AG09309 (cell line): ENCODE measurements at regions not wholly inside any gene's neighbourhood (a gene's known extent, or its start where the extent isn't known, plus 50 kb on each side); places are given as distances from the start of the nearest gene placed in this dataset.

Source experiments
- DNase-seq: peaks from one replicate; pipeline ENCODE4 v3.0.0-alpha.2; 2010; ENCODE audit warnings: low read depth
- H3K4me3 ChIP-seq: 2 replicates; pipeline ENCODE4 v1.5.1; 2011; ENCODE audit warnings: mild to moderate bottlenecking, low read depth, low read length, moderate library complexity; ENCODE audit not compliant: control insufficient read depth
- CTCF ChIP-seq: IDR thresholded peaks from 2 replicates; pipeline ENCODE4 v1.5.1; 2011; ENCODE audit warnings: mild to moderate bottlenecking, low read depth, low read length, inconsistent platforms; ENCODE audit not compliant: insufficient read depth, control insufficient read depth; ENCODE audit errors: missing control alignments

GRCh38 chr11:130601764-130602460, 153.5 kb downstream of the ADAMTS15 start:
- DNase-seq = no peak
- H3K4me3 ChIP-seq = no peak overlapping the region
- TF ChIP-seq CTCF = no peak

- DNase-seq = no peak
Measured at GRCh38 chr11:130602641-130603334, 154.3 kb downstream of the ADAMTS15 start.

GRCh38 chr11:130603335-130603906, 155.0 kb downstream of the ADAMTS15 start:
- H3K4me3 ChIP-seq = no peak overlapping the region
- no peak for DNase-seq
- TF ChIP-seq CTCF = no peak

More at GRCh38 chr11:130602641-130603334, 154.3 kb downstream of the ADAMTS15 start:
- no peak for TF ChIP-seq CTCF
- no peak overlapping the region for H3K4me3 ChIP-seq

- no peak for DNase-seq
- no peak for TF ChIP-seq CTCF
- no peak overlapping the region for H3K4me3 ChIP-seq
Measured at GRCh38 chr11:130604606-130605005, 156.2 kb downstream of the ADAMTS15 start.

GRCh38 chr11:130606178-130606577, 157.7 kb downstream of the ADAMTS15 start:
- no peak for DNase-seq
- no peak for TF ChIP-seq CTCF
- H3K4me3 ChIP-seq = no peak overlapping the region

- no peak for DNase-seq
- no peak overlapping the region for H3K4me3 ChIP-seq
- TF ChIP-seq CTCF = no peak
Measured at GRCh38 chr11:130606781-130607511, 158.5 kb downstream of the ADAMTS15 start.
